ENCODE measurements at regions not wholly inside any gene's neighbourhood (a gene's known extent, or its start where the extent isn't known, plus 50 kb on each side); places are given as distances from the start of the nearest gene placed in this dataset.

DNA sequence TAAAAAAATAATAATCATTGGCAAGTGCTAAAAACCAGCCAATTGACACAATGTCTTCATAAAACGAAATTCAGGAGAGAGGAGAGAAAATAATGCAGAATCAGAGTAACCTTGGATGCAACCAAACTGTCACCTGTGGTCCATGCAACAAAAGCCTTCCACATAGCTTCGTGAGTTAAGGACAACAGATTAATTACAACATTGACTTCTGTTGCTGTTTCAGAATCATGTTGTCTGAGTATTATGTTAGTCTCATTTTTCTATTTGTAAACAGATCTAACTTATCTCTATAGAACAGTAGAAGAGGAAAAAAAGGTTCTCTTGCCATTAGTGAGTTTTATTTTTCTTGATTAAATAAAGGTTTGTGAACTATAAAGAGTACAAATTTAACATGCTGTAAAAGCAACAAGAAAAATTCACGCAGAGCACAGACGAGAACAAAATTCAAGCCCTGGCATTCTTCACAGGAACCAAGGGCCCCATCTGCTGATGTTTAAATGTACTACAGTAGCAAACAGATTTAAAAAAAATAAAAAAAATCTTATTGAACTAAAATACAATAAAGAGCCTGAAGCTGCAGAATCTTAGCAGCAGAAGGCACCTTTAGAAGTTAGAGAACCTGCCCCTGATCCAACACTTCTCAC is 381.1 kb upstream of the PKN2 start:
- no peak overlapping the region for H3K27ac Mint-ChIP-seq
- CTCF ChIA-PET = interaction anchor here (0.7 to 2.3 kb wide), 3 partner anchors 75 to 178 kb away, joined by 3 to 15 read pairs (median 4); no protein-coding TSS in a partner anchor
- TF ChIP-seq, protein P1, sequence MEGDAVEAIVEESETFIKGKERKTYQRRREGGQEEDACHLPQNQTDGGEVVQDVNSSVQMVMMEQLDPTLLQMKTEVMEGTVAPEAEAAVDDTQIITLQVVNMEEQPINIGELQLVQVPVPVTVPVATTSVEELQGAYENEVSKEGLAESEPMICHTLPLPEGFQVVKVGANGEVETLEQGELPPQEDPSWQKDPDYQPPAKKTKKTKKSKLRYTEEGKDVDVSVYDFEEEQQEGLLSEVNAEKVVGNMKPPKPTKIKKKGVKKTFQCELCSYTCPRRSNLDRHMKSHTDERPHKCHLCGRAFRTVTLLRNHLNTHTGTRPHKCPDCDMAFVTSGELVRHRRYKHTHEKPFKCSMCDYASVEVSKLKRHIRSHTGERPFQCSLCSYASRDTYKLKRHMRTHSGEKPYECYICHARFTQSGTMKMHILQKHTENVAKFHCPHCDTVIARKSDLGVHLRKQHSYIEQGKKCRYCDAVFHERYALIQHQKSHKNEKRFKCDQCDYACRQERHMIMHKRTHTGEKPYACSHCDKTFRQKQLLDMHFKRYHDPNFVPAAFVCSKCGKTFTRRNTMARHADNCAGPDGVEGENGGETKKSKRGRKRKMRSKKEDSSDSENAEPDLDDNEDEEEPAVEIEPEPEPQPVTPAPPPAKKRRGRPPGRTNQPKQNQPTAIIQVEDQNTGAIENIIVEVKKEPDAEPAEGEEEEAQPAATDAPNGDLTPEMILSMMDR (IDR thresholded peaks at IDR 0.05) = no peak
- TF ChIP-seq KAT7 (CRISPR knock-in tag; IDR thresholded peaks at IDR 0.05; ENCODE audit: borderline replicate concordance) (no peak), RORB (CRISPR knock-in tag; IDR thresholded peaks at IDR 0.05) (no peak), PRRX2 (CRISPR knock-in tag; IDR thresholded peaks at IDR 0.05) (no peak), IRF2 (CRISPR knock-in tag; IDR thresholded peaks at IDR 0.05; ENCODE audit: borderline replicate concordance, low read depth) (no peak), CREB1 (CRISPR knock-in tag; IDR thresholded peaks at IDR 0.05) (no peak), OVOL2 (CRISPR knock-in tag; IDR thresholded peaks at IDR 0.05; ENCODE audit: borderline replicate concordance) (no peak), MXD4 (CRISPR knock-in tag; IDR thresholded peaks at IDR 0.05; ENCODE audit: borderline replicate concordance) (no peak)
- TF ChIP-seq, protein P2, sequence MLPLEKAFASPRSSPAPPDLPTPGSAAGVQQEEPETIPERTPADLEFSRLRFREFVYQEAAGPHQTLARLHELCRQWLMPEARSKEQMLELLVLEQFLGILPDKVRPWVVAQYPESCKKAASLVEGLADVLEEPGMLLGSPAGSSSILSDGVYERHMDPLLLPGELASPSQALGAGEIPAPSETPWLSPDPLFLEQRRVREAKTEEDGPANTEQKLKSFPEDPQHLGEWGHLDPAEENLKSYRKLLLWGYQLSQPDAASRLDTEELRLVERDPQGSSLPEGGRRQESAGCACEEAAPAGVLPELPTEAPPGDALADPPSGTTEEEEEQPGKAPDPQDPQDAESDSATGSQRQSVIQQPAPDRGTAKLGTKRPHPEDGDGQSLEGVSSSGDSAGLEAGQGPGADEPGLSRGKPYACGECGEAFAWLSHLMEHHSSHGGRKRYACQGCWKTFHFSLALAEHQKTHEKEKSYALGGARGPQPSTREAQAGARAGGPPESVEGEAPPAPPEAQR (CRISPR knock-in tag; IDR thresholded peaks at IDR 0.05) = no peak
- TF ChIP-seq, protein P3, sequence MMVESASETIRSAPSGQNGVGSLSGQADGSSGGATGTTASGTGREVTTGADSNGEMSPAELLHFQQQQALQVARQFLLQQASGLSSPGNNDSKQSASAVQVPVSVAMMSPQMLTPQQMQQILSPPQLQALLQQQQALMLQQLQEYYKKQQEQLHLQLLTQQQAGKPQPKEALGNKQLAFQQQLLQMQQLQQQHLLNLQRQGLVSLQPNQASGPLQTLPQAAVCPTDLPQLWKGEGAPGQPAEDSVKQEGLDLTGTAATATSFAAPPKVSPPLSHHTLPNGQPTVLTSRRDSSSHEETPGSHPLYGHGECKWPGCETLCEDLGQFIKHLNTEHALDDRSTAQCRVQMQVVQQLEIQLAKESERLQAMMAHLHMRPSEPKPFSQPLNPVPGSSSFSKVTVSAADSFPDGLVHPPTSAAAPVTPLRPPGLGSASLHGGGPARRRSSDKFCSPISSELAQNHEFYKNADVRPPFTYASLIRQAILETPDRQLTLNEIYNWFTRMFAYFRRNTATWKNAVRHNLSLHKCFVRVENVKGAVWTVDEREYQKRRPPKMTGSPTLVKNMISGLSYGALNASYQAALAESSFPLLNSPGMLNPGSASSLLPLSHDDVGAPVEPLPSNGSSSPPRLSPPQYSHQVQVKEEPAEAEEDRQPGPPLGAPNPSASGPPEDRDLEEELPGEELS (CRISPR knock-in tag; IDR thresholded peaks at IDR 0.05) = no peak
- TF ChIP-seq, protein P4, sequence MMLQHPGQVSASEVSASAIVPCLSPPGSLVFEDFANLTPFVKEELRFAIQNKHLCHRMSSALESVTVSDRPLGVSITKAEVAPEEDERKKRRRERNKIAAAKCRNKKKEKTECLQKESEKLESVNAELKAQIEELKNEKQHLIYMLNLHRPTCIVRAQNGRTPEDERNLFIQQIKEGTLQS (CRISPR knock-in tag; conservative IDR thresholded peaks at IDR 0.05) = no peak
- DNase-seq (ENCODE audit: low spot score) (no peak), ATAC-seq (peak; percentile 75)
- POLR2A ChIA-PET = no interaction called here
- H3K4me3 Mint-ChIP-seq = no peak overlapping the region
- H3K9me3 Mint-ChIP-seq = peaks cover 4% of the 10 kb centered on the region
- peaks cover 12% of the 10 kb centered on the region for H3K4me1 Mint-ChIP-seq
- no peaks in the 10 kb centered on the region; the same call in 1 of the 2 replicates for H3K27me3 Mint-ChIP-seq (ENCODE audit: low read depth)
- H3K36me3 Mint-ChIP-seq = no peaks in the 10 kb centered on the region

DNA sequence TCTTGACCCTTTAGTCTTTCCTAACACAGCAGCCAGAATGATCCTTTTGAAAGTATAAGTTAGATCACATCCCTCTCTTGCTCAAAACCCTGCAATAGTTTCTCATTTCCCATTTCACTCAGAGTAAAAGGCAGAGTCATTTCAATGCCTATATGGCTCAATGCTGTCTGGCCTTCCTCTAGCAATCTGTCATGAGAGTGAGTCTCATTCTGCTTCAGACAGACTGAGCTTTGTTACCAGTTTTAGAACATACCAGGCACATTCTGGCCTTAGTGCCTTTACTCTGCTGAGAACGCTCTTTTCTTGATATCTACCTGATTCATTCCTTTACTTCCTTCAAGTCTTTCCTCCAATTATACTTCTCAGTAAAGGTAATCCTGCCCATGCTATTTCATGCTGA is 372.8 kb upstream of the PKN2 start:
- ATAC-seq (no peak), DNase-seq (ENCODE audit: low spot score) (no peak)
- ChIA-PET CTCF (no interaction called here), POLR2A (no interaction called here)
- H3K36me3 Mint-ChIP-seq = peaks cover 25% of the 10 kb centered on the region
- H3K4me3 Mint-ChIP-seq = no peak overlapping the region
- H3K9me3 Mint-ChIP-seq = peaks cover 32% of the 10 kb centered on the region
- no peaks in the 10 kb centered on the region for H3K4me1 Mint-ChIP-seq
- H3K27ac Mint-ChIP-seq = no peak overlapping the region
- no peaks in the 10 kb centered on the region for H3K27me3 Mint-ChIP-seq (ENCODE audit: low read depth)
- TF ChIP-seq ESRRA (CRISPR knock-in tag; IDR thresholded peaks at IDR 0.05; ENCODE audit: borderline replicate concordance) (no peak), NFATC4 (CRISPR knock-in tag; IDR thresholded peaks at IDR 0.05) (no peak), SMAD4 (CRISPR knock-in tag; IDR thresholded peaks at IDR 0.05) (no peak), ZNF121 (CRISPR knock-in tag; IDR thresholded peaks at IDR 0.05) (no peak), HMGA2 (CRISPR knock-in tag; IDR thresholded peaks at IDR 0.05) (no peak), CREM (CRISPR knock-in tag; IDR thresholded peaks at IDR 0.05) (no peak), NFE2L1 (CRISPR knock-in tag; IDR thresholded peaks at IDR 0.05) (no peak), FOXJ3 (CRISPR knock-in tag; IDR thresholded peaks at IDR 0.05; ENCODE audit: borderline replicate concordance) (no peak)
- TF ChIP-seq, protein P5, sequence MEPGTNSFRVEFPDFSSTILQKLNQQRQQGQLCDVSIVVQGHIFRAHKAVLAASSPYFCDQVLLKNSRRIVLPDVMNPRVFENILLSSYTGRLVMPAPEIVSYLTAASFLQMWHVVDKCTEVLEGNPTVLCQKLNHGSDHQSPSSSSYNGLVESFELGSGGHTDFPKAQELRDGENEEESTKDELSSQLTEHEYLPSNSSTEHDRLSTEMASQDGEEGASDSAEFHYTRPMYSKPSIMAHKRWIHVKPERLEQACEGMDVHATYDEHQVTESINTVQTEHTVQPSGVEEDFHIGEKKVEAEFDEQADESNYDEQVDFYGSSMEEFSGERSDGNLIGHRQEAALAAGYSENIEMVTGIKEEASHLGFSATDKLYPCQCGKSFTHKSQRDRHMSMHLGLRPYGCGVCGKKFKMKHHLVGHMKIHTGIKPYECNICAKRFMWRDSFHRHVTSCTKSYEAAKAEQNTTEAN (CRISPR knock-in tag; IDR thresholded peaks at IDR 0.05) = no peak
- TF ChIP-seq, protein P6, sequence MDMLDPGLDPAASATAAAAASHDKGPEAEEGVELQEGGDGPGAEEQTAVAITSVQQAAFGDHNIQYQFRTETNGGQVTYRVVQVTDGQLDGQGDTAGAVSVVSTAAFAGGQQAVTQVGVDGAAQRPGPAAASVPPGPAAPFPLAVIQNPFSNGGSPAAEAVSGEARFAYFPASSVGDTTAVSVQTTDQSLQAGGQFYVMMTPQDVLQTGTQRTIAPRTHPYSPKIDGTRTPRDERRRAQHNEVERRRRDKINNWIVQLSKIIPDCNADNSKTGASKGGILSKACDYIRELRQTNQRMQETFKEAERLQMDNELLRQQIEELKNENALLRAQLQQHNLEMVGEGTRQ (CRISPR knock-in tag; IDR thresholded peaks at IDR 0.05) = no peak
- TF ChIP-seq, protein P7, sequence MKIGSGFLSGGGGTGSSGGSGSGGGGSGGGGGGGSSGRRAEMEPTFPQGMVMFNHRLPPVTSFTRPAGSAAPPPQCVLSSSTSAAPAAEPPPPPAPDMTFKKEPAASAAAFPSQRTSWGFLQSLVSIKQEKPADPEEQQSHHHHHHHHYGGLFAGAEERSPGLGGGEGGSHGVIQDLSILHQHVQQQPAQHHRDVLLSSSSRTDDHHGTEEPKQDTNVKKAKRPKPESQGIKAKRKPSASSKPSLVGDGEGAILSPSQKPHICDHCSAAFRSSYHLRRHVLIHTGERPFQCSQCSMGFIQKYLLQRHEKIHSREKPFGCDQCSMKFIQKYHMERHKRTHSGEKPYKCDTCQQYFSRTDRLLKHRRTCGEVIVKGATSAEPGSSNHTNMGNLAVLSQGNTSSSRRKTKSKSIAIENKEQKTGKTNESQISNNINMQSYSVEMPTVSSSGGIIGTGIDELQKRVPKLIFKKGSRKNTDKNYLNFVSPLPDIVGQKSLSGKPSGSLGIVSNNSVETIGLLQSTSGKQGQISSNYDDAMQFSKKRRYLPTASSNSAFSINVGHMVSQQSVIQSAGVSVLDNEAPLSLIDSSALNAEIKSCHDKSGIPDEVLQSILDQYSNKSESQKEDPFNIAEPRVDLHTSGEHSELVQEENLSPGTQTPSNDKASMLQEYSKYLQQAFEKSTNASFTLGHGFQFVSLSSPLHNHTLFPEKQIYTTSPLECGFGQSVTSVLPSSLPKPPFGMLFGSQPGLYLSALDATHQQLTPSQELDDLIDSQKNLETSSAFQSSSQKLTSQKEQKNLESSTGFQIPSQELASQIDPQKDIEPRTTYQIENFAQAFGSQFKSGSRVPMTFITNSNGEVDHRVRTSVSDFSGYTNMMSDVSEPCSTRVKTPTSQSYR (CRISPR knock-in tag; IDR thresholded peaks at IDR 0.05) = no peak
- TF ChIP-seq, protein P8, sequence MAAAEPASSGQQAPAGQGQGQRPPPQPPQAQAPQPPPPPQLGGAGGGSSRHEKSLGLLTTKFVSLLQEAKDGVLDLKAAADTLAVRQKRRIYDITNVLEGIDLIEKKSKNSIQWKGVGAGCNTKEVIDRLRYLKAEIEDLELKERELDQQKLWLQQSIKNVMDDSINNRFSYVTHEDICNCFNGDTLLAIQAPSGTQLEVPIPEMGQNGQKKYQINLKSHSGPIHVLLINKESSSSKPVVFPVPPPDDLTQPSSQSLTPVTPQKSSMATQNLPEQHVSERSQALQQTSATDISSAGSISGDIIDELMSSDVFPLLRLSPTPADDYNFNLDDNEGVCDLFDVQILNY (CRISPR knock-in tag; IDR thresholded peaks at IDR 0.05) = no peak
- TF ChIP-seq, protein P9, sequence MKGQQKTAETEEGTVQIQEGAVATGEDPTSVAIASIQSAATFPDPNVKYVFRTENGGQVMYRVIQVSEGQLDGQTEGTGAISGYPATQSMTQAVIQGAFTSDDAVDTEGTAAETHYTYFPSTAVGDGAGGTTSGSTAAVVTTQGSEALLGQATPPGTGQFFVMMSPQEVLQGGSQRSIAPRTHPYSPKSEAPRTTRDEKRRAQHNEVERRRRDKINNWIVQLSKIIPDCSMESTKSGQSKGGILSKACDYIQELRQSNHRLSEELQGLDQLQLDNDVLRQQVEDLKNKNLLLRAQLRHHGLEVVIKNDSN (CRISPR knock-in tag; IDR thresholded peaks at IDR 0.05) = no peak
